Coronary artery (tissue), 2 donors: ENCODE measurements at regions not wholly inside any gene's neighbourhood (a gene's known extent, or its start where the extent isn't known, plus 50 kb on each side); places are given as distances from the start of the nearest gene placed in this dataset.
A peak's percentile ranks its signal among the peaks of the same experiment; 100 is the strongest.

Experiments used
- DNase-seq: peaks from one replicate; pipeline ENCODE4 v3.0.0-alpha.2; 2017; ENCODE audit warnings: low spot score
- H3K27ac ChIP-seq, 2 donors: fragments of 200-600 bp; sonication (generic); one replicate each; pipeline ENCODE4 v1.5.1; 2016 to 2019
- H3K4me3 ChIP-seq: fragments of 200-600 bp; sonication (generic); 2 replicates; pipeline ENCODE4 v1.5.1; 2016; ENCODE audit warnings: mild to moderate bottlenecking, moderate library complexity
- CTCF ChIP-seq: fragments of 200-600 bp; sonication (generic); IDR thresholded peaks from one replicate; pipeline ENCODE4 v1.5.1; 2019; ENCODE audit warnings: antibody characterized with exemption

GRCh38 chr3:74269689-74270088, 344.8 kb downstream of the CNTN3 start:
- TF ChIP-seq CTCF, result no peak
- H3K27ac ChIP-seq, result no peak overlapping the region

GRCh38 chr3:74268753-74269152, 345.7 kb downstream of the CNTN3 start:
- DNase-seq, result no peak
- TF ChIP-seq CTCF, result no peak
- no peak overlapping the region for H3K4me3 ChIP-seq
- H3K27ac ChIP-seq, result no peak overlapping the region

More at GRCh38 chr3:74269689-74270088, 344.8 kb downstream of the CNTN3 start:
- H3K4me3 ChIP-seq, result no peak overlapping the region
- DNase-seq, result no peak

- peak; percentile 30 for TF ChIP-seq CTCF
- Histone ChIP-seq H3K27ac (no peak overlapping the region), H3K4me3 (no peak overlapping the region)
- DNase-seq, result no peak
Observed at GRCh38 chr3:74267588-74268184, 346.8 kb downstream of the CNTN3 start.

GRCh38 chr3:74267131-74267530, 347.3 kb downstream of the CNTN3 start:
- no peak for DNase-seq
- Histone ChIP-seq H3K4me3 (no peak overlapping the region), H3K27ac (no peak overlapping the region)
- no peak for TF ChIP-seq CTCF

GRCh38 chr3:74265069-74265468, 349.4 kb downstream of the CNTN3 start:
- DNase-seq, result no peak
- no peak overlapping the region for H3K4me3 ChIP-seq
- TF ChIP-seq CTCF, result no peak
- no peak overlapping the region for H3K27ac ChIP-seq

GRCh38 chr3:74263031-74263430, 351.4 kb downstream of the CNTN3 start:
- TF ChIP-seq CTCF, result no peak
- Histone ChIP-seq H3K27ac (no peak overlapping the region), H3K4me3 (no peak overlapping the region)
- DNase-seq, result no peak

GRCh38 chr3:74233091-74233490, 381.4 kb downstream of the CNTN3 start:
- no peak for DNase-seq
- no peak overlapping the region for H3K4me3 ChIP-seq
- H3K27ac ChIP-seq, result no peak overlapping the region
- TF ChIP-seq CTCF, result no peak
